Bronchial epithelial cell (primary cell): ENCODE measurements at regions not wholly inside any gene's neighbourhood (a gene's known extent, or its start where the extent isn't known, plus 50 kb on each side); places are given as distances from the start of the nearest gene placed in this dataset.
A peak's percentile ranks its signal among the peaks of the same experiment; 100 is the strongest.

ENCODE experiments used
- DNase-seq: peaks from one replicate; pipeline ENCODE4 v3.0.0-alpha.2; 2010; ENCODE audit warnings: low read depth
- FAIRE-seq: peaks from 2 replicates; lab custom pipeline; 2011; peaks lifted over from hg19 to GRCh38; lab: Jason Lieb, UNC
- H3K27me3 ChIP-seq: 2 replicates; pipeline ENCODE4 v1.5.1; 2011; ENCODE audit warnings: low read length; ENCODE audit not compliant: control insufficient read depth, insufficient read depth
- H3K36me3 ChIP-seq: 2 replicates; pipeline ENCODE4 v1.5.1; 2011; ENCODE audit warnings: low read length; ENCODE audit not compliant: control insufficient read depth, insufficient read depth
- H3K4me3 ChIP-seq: 2 replicates; pipeline ENCODE4 v1.5.1; 2011; ENCODE audit warnings: mild to moderate bottlenecking, low read depth, low read length, control low read depth
- TF ChIP-seq, protein P1 (sequence below): IDR thresholded peaks from 2 replicates; pipeline ENCODE4 v1.5.1; 2011; ENCODE audit warnings: mild to moderate bottlenecking, moderate library complexity, low read length, control low read depth, inconsistent platforms; ENCODE audit not compliant: insufficient read depth, severe bottlenecking

DNA sequence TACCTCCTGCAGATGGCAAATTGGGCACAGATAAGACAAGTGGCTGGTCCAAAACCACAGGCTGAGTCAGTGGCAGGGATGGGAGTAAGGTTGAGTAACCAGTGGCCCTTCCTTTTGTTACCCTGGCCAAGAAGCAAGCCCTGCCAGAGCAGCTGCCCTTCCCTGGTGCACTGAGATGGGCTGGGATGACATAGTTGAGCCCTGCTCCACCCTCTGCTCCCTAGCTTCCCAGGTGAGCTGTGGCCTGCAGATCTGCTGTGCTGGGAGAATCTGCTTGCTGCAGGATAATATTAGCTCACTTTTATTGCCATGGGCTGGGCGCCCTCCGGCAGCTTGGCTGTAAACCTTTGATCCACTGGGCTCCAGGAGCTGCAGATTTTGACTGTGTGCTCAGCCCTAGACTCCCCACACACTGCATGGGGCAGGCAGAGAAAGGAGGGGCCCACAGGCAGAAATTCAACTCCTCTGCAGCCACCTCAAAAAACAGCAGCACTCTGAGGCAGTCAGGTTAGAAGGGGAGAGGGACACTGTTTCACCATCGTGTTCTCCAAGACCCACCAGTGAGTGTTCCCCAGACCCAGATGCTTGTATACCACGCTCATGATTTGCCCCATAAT lies 101.8 kb downstream of the CBLN1 start:
- Histone ChIP-seq H3K36me3 (no peaks in the 10 kb centered on the region), H3K27me3 (no peaks in the 10 kb centered on the region), H3K4me3 (no peak overlapping the region)
- FAIRE-seq (no peak), DNase-seq (no peak)
- TF ChIP-seq, protein P1, sequence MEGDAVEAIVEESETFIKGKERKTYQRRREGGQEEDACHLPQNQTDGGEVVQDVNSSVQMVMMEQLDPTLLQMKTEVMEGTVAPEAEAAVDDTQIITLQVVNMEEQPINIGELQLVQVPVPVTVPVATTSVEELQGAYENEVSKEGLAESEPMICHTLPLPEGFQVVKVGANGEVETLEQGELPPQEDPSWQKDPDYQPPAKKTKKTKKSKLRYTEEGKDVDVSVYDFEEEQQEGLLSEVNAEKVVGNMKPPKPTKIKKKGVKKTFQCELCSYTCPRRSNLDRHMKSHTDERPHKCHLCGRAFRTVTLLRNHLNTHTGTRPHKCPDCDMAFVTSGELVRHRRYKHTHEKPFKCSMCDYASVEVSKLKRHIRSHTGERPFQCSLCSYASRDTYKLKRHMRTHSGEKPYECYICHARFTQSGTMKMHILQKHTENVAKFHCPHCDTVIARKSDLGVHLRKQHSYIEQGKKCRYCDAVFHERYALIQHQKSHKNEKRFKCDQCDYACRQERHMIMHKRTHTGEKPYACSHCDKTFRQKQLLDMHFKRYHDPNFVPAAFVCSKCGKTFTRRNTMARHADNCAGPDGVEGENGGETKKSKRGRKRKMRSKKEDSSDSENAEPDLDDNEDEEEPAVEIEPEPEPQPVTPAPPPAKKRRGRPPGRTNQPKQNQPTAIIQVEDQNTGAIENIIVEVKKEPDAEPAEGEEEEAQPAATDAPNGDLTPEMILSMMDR, result no peak

DNA sequence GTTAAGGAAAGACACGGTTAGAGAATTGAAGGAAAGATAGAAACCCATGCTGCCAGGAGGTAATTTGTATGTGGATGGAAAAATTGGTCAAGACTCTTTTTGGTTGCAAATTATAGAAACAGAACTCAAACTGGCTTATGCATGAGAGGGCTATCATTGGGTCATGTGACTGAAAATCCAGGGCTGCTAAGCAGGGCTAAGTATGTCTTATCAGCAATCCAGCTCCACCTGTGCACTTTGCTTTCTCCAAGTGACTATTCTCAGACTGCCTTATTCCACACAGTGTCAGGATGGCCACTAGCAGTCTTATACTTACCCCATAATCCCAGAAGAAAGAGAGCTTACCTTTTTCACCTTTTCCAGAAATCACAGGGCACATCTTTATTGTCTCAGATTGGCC lies 113.5 kb downstream of the CBLN1 start:
- Histone ChIP-seq H3K36me3 (no peaks in the 10 kb centered on the region), H3K27me3 (no peaks in the 10 kb centered on the region), H3K4me3 (no peak overlapping the region)
- FAIRE-seq (no peak), DNase-seq (no peak)
- TF ChIP-seq, protein P1, result no peak

DNA sequence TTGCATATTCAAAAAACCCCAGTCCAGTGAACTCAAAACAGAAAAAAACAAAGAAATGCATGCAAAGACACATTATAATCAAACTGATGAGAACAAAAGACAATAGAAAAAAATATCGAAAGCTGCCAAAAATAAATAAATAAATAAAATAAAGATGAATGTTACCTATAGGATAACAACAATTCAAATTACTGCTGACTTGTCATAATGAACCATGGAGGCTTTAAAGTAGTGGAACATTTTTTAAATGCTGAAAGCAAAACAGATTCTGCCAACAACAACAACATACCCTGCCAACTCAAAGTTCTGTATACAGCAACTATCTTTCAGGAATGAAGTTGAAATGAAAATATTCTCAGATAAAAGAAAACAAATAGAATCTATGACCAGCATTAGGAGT lies 116.6 kb downstream of the CBLN1 start:
- H3K27me3 ChIP-seq, result no peaks in the 10 kb centered on the region
- FAIRE-seq, result no peak
- no peaks in the 10 kb centered on the region for H3K36me3 ChIP-seq
- H3K4me3 ChIP-seq, result no peak overlapping the region
- DNase-seq, result no peak
- TF ChIP-seq, protein P1, result no peak

DNA sequence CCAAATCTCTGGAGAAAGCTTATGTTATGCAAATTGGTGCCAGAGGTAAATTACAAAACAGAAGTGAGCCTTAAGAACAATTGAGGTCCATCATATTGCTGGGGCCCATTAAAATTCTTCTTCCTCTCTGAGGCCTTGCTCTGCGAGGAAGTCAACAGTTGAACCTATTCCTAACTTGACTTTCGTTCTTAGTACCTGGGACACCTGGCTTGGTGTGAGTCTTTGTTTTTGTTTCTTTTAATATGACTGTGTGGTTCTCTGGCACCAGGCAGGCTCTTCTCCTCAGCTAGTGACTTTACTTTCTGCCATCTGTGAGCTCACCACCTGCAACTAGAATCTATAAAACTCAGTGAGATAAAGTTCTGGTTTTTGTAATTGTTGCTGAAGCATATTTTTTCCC lies 120.4 kb downstream of the CBLN1 start:
- Histone ChIP-seq H3K36me3 (no peaks in the 10 kb centered on the region), H3K27me3 (no peaks in the 10 kb centered on the region), H3K4me3 (no peak overlapping the region)
- TF ChIP-seq, protein P1, result no peak
- DNase-seq, result no peak
- no peak for FAIRE-seq

DNA sequence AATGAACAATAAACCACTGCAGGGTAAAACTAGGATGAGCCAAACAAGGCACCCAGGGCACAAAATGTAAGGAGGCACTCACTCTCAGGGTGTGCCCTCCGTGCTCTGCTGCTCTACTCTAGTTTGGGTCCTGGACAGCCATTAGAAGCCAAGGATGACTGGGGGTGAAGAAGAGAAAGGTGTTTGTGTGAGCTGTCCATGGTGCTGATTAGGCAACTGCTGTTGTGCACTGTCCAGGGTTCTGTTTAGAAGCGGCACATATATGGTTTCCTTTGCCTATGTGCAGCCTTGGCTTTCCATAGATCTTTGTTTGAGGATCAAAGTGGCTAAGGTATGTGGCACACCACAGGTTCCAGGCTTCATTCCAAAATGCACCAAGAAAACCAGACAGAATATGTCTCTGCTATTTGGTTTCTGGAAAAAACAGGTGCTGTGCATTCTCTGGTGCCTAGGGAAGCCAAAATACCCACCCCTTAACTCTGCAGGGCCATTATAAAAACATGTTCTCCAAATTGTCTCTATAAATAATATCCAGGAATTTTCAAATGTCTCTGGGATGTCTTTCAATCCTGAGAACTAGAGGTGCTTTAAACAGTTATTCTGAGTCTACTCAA lies 123.5 kb downstream of the CBLN1 start:
- FAIRE-seq, result no peak
- Histone ChIP-seq H3K4me3 (no peak overlapping the region), H3K27me3 (no peaks in the 10 kb centered on the region), H3K36me3 (no peaks in the 10 kb centered on the region)
- TF ChIP-seq, protein P1, result no peak
- DNase-seq, result peak; percentile 35

DNA sequence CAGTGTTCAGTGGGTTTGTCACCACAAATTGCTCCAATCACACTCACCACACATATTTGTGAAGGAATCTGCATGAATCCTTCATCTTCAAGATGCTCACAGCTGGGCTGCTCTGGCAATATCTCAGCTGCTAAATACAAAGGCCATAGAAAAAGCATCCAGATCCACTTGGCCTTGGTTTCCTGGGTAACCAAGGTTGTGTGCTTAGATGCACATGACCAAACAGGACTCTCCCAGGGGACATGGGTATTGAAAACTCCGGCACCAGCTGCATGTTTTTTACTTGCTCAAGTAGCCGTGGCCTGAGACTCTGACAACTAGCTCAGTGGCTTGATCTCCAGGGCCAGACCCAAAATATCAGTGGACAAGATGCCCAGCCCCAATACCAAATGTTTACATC lies 131.3 kb downstream of the CBLN1 start:
- Histone ChIP-seq H3K36me3 (no peaks in the 10 kb centered on the region), H3K27me3 (no peaks in the 10 kb centered on the region), H3K4me3 (no peak overlapping the region)
- TF ChIP-seq, protein P1, result no peak
- FAIRE-seq (no peak), DNase-seq (no peak)
